ENCODE measurements at regions not wholly inside any gene's neighbourhood (a gene's known extent, or its start where the extent isn't known, plus 50 kb on each side); places are given as distances from the start of the nearest gene placed in this dataset.
A peak's percentile ranks its signal among the peaks of the same experiment; 100 is the strongest.

- no peak overlapping the region for H3K4me3 ChIP-seq (replicated peaks; ENCODE audit: low read depth, low read length)
- TF ChIP-seq CTCF (IDR thresholded peaks at IDR 0.05; ENCODE audit: low read length, missing control alignments) = peak; percentile 48
- peak; percentile 54 for DNase-seq (ENCODE audit: low read depth)
Observed at GRCh38 chr17:45719335-45720071, 64.6 kb upstream of the CRHR1 start.

- H3K4me3 ChIP-seq (replicated peaks; ENCODE audit: low read depth, low read length) = no peak overlapping the region
- DNase-seq (ENCODE audit: low read depth) = no peak
- TF ChIP-seq CTCF (IDR thresholded peaks at IDR 0.05; ENCODE audit: low read length, missing control alignments) = no peak
Observed at GRCh38 chr17:45720386-45720785, 63.7 kb upstream of the CRHR1 start.

- TF ChIP-seq CTCF (IDR thresholded peaks at IDR 0.05; ENCODE audit: low read length, missing control alignments) = peak; percentile 14
- no peak overlapping the region for H3K4me3 ChIP-seq (replicated peaks; ENCODE audit: low read depth, low read length)
- no peak for DNase-seq (ENCODE audit: low read depth)
Observed at GRCh38 chr17:45722161-45722560, 62.0 kb upstream of the CRHR1 start.

GRCh38 chr17:45729294-45729907, 54.7 kb upstream of the CRHR1 start:
- no peak overlapping the region for H3K4me3 ChIP-seq (replicated peaks; ENCODE audit: low read depth, low read length)
- no peak for TF ChIP-seq CTCF (IDR thresholded peaks at IDR 0.05; ENCODE audit: low read length, missing control alignments)
- no peak for DNase-seq (ENCODE audit: low read depth)

- TF ChIP-seq CTCF (IDR thresholded peaks at IDR 0.05; ENCODE audit: low read length, missing control alignments) = no peak
- no peak for DNase-seq (ENCODE audit: low read depth)
- H3K4me3 ChIP-seq (replicated peaks; ENCODE audit: low read depth, low read length) = no peak overlapping the region
Observed at GRCh38 chr17:45730192-45730591, 53.9 kb upstream of the CRHR1 start.

- no peak overlapping the region for H3K4me3 ChIP-seq (replicated peaks; ENCODE audit: low read depth, low read length)
- no peak for TF ChIP-seq CTCF (IDR thresholded peaks at IDR 0.05; ENCODE audit: low read length, missing control alignments)
- no peak for DNase-seq (ENCODE audit: low read depth)
Observed at GRCh38 chr17:45731459-45731858, 52.7 kb upstream of the CRHR1 start.

Data from fibroblast of pulmonary artery (primary cell).